G401.6 (cell line): ENCODE measurements at regions not wholly inside any gene's neighbourhood (a gene's known extent, or its start where the extent isn't known, plus 50 kb on each side); places are given as distances from the start of the nearest gene placed in this dataset.

Experiments
- FAIRE-seq: peaks from 2 replicates; lab custom pipeline; 2012; peaks lifted over from hg19 to GRCh38; lab: Jason Lieb, UNC

DNA sequence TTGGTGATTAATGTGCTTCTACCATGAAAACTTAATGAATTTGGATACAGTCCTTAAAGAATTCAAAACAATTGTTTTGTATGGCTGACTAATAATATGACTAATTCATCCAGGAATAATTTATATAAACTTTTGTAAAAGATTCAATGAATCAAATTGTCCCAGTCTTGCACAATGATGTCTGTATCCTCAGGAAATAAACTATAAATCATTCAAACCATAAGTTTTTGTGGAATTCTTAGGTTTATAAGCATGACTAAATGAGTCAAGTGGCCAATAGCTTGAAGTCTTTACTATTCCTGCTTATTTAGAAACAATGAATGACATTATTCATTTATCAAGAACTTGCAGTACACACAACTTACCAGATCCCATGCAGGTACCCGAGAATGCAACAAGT lies 935.0 kb upstream of the INTU start:
- no peak for FAIRE-seq

DNA sequence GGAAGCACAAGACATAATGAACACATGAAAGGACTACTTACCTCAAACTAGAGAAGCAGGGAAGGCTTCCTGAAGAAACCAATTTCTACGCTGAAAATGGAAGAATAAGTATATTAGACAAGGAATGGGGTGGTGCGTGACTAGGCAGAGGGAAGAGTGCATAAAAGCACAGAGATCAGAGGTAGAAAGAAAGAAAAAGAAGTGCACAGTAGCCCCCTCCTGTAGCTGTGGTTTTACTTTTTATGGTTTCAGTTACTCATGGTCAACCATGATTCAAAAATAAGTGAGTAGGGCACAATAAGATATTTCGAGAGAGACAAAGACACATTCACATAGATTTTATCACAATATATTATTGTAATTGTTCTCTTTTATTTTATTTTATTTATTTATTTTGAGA lies 934.5 kb upstream of the INTU start:
- no peak for FAIRE-seq

DNA sequence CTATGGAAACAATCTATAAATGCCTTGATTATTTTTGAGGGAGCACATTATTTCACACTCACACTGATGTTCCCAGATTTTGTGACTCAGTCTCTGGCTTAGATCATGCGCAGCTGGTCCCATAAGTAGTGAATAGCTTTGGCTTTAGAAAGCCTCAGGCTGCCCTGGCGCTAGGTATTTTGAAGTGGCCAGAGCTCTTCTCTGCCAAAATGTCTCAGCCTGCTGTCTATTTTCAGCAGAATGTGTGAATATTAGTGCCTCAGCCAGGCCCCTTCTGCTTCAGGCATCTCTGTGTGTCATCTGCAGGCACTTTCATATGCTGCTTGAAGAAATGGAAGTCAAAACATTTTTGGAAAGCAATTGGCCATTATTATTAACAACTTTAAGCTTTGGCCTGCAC lies 931.0 kb upstream of the INTU start:
- FAIRE-seq: no peak

- no peak for FAIRE-seq
Measured at GRCh38 chr4:126702747-126703146, 930.0 kb upstream of the INTU start.

GRCh38 chr4:126705266-126705665 lies 927.5 kb upstream of the INTU start:
- FAIRE-seq: no peak

- FAIRE-seq: no peak
Measured at GRCh38 chr4:126708716-126709115, 924.0 kb upstream of the INTU start.

DNA sequence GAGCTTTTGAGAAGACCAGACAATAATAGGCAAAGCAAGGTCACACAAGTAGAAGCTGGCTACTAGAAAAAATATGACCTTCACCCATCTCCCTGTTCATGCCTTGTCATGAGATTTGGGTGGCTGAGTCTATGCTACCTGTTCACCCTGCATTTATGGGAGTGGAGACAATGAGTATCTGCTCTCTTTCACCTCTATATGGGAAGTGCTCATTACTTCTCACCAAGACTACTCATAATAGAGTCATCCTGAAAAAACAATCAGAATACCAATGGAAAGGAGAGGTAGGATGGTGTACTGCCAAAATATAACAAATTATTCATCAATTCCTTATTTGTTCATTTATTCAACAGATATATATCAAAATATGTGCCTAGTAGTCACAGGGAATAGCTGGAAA lies 921.8 kb upstream of the INTU start:
- no peak for FAIRE-seq

GRCh38 chr4:126715067-126715466 lies 917.7 kb upstream of the INTU start:
- FAIRE-seq: no peak

DNA sequence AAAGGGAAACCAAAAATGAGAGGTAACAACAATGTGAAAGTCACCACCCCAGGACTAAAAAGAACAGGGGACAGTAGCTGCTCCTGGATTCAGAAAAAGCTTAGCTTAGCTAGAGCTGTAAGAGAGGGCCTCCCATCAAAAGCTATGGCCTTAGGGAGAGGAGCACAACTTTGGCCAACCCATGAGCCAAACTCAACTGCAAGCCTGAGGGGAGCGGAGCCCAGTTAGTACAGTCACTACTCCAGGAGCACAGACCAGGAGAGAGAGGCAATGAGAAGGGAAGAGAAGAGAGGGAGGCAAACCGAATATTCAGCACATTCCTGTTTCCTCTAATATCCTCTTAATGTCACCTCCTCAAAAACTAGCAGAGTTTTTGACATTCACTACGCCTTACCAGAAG lies 917.1 kb upstream of the INTU start:
- no peak for FAIRE-seq

- FAIRE-seq: no peak
Measured at GRCh38 chr4:126718136-126718535, 914.6 kb upstream of the INTU start.

- FAIRE-seq: no peak
Measured at GRCh38 chr4:126719852-126720251, 912.9 kb upstream of the INTU start.

DNA sequence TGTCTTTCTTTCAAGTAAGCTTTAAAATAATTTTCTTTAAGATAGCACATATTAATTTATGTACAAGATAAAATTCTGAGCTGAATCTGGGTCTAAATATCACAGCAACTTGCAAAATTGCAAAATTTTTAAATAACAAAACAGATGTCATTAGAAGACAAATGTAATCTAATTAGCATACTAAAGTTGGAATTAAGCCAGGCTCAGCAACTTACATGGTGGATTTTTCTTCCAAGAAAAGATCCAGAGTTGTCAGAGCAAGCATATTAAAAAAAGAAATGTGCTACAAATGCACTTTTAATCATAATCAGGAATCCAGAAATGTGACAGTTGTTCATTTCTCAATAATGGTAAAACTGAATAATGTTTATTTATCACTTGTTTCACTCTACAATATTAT lies 906.9 kb upstream of the INTU start:
- FAIRE-seq: no peak

DNA sequence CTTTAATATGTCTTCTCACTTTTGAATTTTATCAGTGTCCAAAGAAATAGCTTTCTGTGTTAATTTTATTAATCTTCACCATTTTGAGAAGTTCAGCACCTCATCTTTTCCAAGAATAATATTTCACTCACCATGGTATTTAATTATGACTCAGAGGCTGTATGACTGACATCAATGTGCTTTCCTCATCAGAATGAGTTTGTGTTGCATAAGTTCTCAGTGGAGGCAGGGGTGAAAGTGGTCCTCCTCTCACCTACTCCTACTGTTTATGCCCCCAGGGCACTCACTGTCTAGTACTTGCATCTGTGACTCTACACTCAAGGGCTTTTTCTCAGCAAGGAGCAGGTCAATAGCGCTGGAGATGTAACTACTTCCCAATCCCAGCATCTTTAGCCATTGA lies 905.3 kb upstream of the INTU start:
- no peak for FAIRE-seq

DNA sequence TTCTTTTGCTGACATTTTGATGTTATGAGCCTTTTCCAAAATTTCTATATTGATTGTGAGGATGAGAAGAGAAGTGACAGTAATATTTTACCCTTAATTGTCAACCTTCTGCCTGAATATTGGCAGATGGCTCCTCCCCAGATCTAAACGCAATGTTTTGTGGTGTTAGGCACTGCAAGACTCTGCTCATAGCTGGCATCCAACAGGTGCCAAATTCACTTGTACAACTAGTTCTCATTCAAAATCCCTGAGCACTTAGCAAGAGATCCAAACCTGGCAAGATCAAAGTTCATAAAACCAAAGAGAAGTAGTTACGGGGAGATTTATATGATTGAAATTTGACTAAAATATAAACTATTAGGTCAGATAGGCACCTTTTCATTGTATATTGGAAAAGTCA lies 901.7 kb upstream of the INTU start:
- no peak for FAIRE-seq

DNA sequence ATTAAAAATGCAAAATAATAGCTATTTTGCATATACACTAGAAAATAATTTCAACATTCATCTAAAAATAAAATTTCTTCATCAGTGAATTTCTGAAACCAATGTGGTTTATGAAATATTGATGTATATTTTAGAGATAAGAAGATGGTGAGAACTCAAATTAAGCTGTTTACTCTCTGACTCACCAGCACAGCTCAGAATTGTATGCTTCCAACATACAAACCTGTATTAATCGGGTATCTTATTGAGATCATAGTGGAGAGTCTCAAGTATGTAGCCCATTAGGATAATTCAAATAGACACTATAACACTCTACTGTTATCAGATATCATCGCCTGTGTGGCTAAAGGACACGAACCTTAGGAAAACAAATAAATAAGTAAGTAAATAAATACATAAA lies 899.5 kb upstream of the INTU start:
- no peak for FAIRE-seq

GRCh38 chr4:126734465-126734864 lies 898.3 kb upstream of the INTU start:
- no peak for FAIRE-seq

DNA sequence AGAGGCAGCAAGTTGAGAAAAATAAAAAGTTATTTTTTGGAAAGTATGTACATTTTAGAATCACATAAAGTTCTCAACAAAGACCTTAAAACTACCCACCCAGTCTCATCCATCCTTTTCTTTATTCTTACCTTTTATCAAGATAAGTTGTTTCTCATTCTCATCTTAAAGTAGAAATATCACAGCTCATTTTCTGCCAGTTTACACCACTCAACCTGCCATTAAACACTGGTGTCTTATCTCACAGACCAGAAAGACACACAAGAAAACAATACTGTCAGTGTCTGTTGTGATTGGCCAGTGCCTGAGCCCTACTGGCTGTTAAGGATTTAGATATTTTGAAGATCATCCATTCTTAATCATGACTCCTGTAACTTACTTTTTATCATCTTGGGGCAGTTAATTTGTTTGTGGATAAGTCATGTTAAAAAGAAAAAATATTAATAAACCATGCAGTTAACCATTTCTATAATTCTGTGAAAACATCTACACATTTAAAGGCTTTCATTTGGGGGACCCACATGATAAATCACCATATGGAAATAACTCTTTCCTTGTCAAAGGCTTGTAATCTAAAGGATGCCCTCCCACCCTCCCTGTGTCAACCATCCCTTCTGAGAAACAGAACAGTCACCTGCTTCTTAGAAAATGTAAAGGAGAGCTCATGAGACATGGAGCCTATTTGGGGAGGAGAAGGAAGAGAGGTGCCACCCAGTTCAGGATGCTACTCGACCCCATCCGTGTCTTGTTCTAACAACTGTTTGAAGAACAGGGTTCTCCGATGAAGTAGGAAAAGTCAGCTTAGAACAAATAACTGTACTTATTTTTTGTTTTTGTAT lies 897.2 kb upstream of the INTU start:
- no peak for FAIRE-seq

- FAIRE-seq: no peak
Measured at GRCh38 chr4:126736133-126736518, 896.6 kb upstream of the INTU start.

- FAIRE-seq: no peak
Measured at GRCh38 chr4:126737899-126738526, 894.7 kb upstream of the INTU start.

DNA sequence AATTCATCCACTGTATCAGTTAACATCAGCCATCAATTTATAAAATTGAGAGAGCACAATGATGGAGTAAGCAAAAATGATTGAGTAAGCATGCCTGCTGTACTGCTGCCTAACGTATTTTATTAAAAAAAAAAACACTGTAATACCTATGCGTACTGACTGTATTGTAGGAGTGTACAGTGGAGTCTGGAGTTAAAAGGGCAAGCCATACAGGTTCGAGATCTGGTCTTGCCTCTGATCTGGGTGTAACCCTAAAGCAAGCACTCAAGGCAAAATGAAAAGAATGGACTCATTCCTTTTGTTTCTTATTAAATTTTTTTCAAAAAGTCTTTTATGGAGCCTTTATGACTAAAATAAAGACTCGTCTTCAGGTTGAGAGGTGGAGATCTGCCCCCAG lies 894.2 kb upstream of the INTU start:
- FAIRE-seq: no peak

DNA sequence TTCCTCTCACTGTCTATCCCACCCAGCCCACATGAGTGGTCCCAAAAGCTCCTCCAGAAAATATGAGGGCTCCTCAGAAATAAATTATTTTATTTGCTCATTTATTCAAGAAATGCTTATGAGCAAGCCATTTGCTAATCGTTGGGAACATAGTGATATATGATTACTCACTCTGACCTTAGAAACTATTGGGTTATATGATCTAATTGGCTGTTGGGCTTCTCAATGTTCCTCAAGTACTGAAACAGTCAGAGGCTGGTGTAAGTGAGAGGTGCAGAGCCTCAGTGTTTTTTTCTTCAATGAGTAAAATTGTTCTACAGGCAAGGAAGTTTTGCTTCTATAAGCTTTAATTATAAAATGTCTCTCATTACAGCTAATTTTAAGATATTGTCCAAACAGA lies 893.8 kb upstream of the INTU start:
- no peak for FAIRE-seq

GRCh38 chr4:126740687-126741086 lies 892.1 kb upstream of the INTU start:
- FAIRE-seq: no peak

GRCh38 chr4:126742048-126742447 lies 890.7 kb upstream of the INTU start:
- FAIRE-seq: no peak

- FAIRE-seq: no peak
Measured at GRCh38 chr4:126742885-126743284, 889.9 kb upstream of the INTU start.
